DND-41 (cell line): ENCODE measurements at regions not wholly inside any gene's neighbourhood (a gene's known extent, or its start where the extent isn't known, plus 50 kb on each side); places are given as distances from the start of the nearest gene placed in this dataset.

Experiments used
- CTCF ChIP-seq: IDR thresholded peaks from 2 replicates; pipeline ENCODE4 v1.5.1; 2012; ENCODE audit warnings: borderline replicate concordance, low read length, moderate library complexity, mild to moderate bottlenecking; ENCODE audit not compliant: poor library complexity, severe bottlenecking; ENCODE audit errors: extremely low read depth
- EZH2 ChIP-seq: IDR thresholded peaks from 3 replicates; pipeline ENCODE4 v1.6.1; 2012; ENCODE audit warnings: borderline replicate concordance, low read depth, mild to moderate bottlenecking, moderate library complexity, low read length, inconsistent platforms; ENCODE audit not compliant: severe bottlenecking

GRCh38 chr10:9260690-9261089 lies 1206.2 kb downstream of the GATA3 start:
- no peak for TF ChIP-seq CTCF
- TF ChIP-seq EZH2: no peak
